ENCODE measurements at regions not wholly inside any gene's neighbourhood (a gene's known extent, or its start where the extent isn't known, plus 50 kb on each side); places are given as distances from the start of the nearest gene placed in this dataset.

DNA sequence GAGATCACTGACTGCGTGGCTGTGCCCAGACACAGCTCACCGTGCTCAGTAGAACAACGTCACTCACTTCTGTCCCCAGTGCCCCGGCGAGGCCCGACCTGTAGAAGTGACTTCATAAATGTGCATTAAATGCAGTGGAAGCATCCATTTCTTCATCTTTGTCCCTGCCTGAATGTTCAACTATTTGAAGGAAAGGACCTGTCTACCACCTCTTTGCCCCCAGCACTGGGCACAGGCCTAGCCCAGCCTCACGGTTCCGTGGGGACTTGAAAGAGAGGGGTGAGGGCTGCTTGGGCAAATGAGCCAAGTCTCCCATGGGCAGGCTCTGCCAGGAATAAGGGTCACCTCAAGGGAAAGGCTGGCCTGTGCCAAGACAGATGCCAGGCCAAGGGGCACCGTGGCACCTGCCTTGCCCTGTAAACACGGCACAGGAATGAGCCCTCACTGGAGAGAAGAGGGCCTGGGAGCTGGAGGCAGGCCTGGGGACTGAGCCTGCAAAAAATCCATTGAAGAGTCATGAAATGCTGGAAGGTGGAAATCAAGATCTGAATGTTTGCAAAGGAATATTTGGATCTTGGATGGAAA is 845.3 kb downstream of the BRD1 start:
- TF ChIP-seq MXI1 (IDR thresholded peaks at IDR 0.05; ENCODE audit: borderline replicate concordance, low read depth, low read length): no peak
- TF ChIP-seq GLI4 (CRISPR knock-in tag; IDR thresholded peaks at IDR 0.05; ENCODE audit: borderline replicate concordance): no peak

Data from HepG2 (cell line).